A673 (cell line): ENCODE measurements at regions not wholly inside any gene's neighbourhood (a gene's known extent, or its start where the extent isn't known, plus 50 kb on each side); places are given as distances from the start of the nearest gene placed in this dataset.

Experiments
- CTCF ChIP-seq: fragments of 300-800, 200-600 bp; sonication (generic); conservative IDR thresholded peaks from 2 replicates; pipeline ENCODE4 v1.5.1; 2017; ENCODE audit warnings: low read depth, mild to moderate bottlenecking, antibody characterized with exemption, low read length, moderate library complexity, mixed read lengths
- EZH2 ChIP-seq: fragments of 200-600 bp; sonication (generic); IDR thresholded peaks from 2 replicates; pipeline ENCODE4 v1.6.1; 2017; ENCODE audit warnings: borderline replicate concordance, low read depth, mild to moderate bottlenecking, mixed read lengths, antibody characterized with exemption, low read length; ENCODE audit not compliant: poor library complexity, severe bottlenecking

- TF ChIP-seq CTCF (no peak), EZH2 (no peak)
Observed at GRCh38 chr14:83287300-83287699, 1753.6 kb upstream of the SEL1L start.
